ENCODE measurements at regions not wholly inside any gene's neighbourhood (a gene's known extent, or its start where the extent isn't known, plus 50 kb on each side); places are given as distances from the start of the nearest gene placed in this dataset.
"Not testable (repeated sequence)": the region's sequence is repeated elsewhere in the genome, so short reads cannot be mapped to it uniquely, and the experiment has no call there.

- DNase-seq (ENCODE audit: low spot score) = no peak
These were observed 785.7 kb upstream of the GYPC start for GRCh38 chr2:125870264-125870663.

GRCh38 chr2:125870746-125871145 is 785.2 kb upstream of the GYPC start:
- DNase-seq (ENCODE audit: low spot score) = no peak

GRCh38 chr2:125874564-125874963 is 781.4 kb upstream of the GYPC start:
- no peak for DNase-seq (ENCODE audit: low spot score)

- no peak for DNase-seq (ENCODE audit: low spot score)
These were observed 770.6 kb upstream of the GYPC start for GRCh38 chr2:125885340-125885739.

GRCh38 chr2:125886153-125886552 is 769.8 kb upstream of the GYPC start:
- DNase-seq (ENCODE audit: low spot score) = no peak

GRCh38 chr2:125901278-125901677 is 754.7 kb upstream of the GYPC start:
- DNase-seq (ENCODE audit: low spot score) = no peak

- DNase-seq (ENCODE audit: low spot score) = no peak
These were observed 729.9 kb upstream of the GYPC start for GRCh38 chr2:125925891-125926546.

GRCh38 chr2:125935559-125935958 is 720.4 kb upstream of the GYPC start:
- DNase-seq (ENCODE audit: low spot score) = no peak

GRCh38 chr2:125942585-125943424 is 713.2 kb upstream of the GYPC start:
- no peak for DNase-seq (ENCODE audit: low spot score)

GRCh38 chr2:125959047-125959446 is 696.9 kb upstream of the GYPC start:
- DNase-seq (ENCODE audit: low spot score) = no peak

- DNase-seq (ENCODE audit: low spot score) = no peak
These were observed 694.2 kb upstream of the GYPC start for GRCh38 chr2:125961739-125962138.

GRCh38 chr2:125979886-125980285 is 676.1 kb upstream of the GYPC start:
- DNase-seq (ENCODE audit: low spot score) = no peak

- DNase-seq (ENCODE audit: low spot score) = no peak
These were observed 672.6 kb upstream of the GYPC start for GRCh38 chr2:125983364-125983763.

- DNase-seq (ENCODE audit: low spot score) = no peak
These were observed 626.6 kb upstream of the GYPC start for GRCh38 chr2:126029316-126029715.

GRCh38 chr2:126038861-126039260 is 617.1 kb upstream of the GYPC start:
- no peak for DNase-seq (ENCODE audit: low spot score)

- no peak for DNase-seq (ENCODE audit: low spot score)
These were observed 614.4 kb upstream of the GYPC start for GRCh38 chr2:126041391-126042047.

- DNase-seq (ENCODE audit: low spot score) = no peak
These were observed 613.9 kb upstream of the GYPC start for GRCh38 chr2:126042089-126042488.

- DNase-seq (ENCODE audit: low spot score) = no peak
These were observed 607.2 kb upstream of the GYPC start for GRCh38 chr2:126048719-126049118.

GRCh38 chr2:126049461-126049860 is 606.5 kb upstream of the GYPC start:
- no peak for DNase-seq (ENCODE audit: low spot score)

GRCh38 chr2:126050991-126051736 is 604.8 kb upstream of the GYPC start:
- no peak for DNase-seq (ENCODE audit: low spot score)

GRCh38 chr2:126051737-126052240 is 604.2 kb upstream of the GYPC start:
- not testable (repeated sequence) for DNase-seq (ENCODE audit: low spot score)

GRCh38 chr2:126059379-126059778 is 596.6 kb upstream of the GYPC start:
- DNase-seq (ENCODE audit: low spot score) = no peak

Measured in CD4-positive, alpha-beta T cell treated with Interleukin-6 at 100 ng/mL for 8 hours (primary cell).